Neural progenitor cell (in vitro differentiated cells): ENCODE measurements at regions not wholly inside any gene's neighbourhood (a gene's known extent, or its start where the extent isn't known, plus 50 kb on each side); places are given as distances from the start of the nearest gene placed in this dataset.

Experiments used
- DNase-seq: peaks from one replicate; pipeline ENCODE4 v3.0.0-alpha.2; 2016; ENCODE audit warnings: low spot score
- H2AFZ ChIP-seq: fragments of 200-600 bp; sonication (generic); replicated peaks from 2 replicates; pipeline ENCODE4 v1.6.1; 2016; ENCODE audit warnings: antibody characterized with exemption
- H3F3A ChIP-seq: fragments of 200-600 bp; sonication (generic); 2 replicates; pipeline ENCODE4 v1.6.1; 2016; ENCODE audit warnings: antibody characterized with exemption, low read depth
- H3K27ac ChIP-seq: fragments of 200-600 bp; sonication (generic); 2 replicates; pipeline ENCODE4 v1.5.1; 2016; ENCODE audit warnings: mild to moderate bottlenecking
- H3K27me3 ChIP-seq: fragments of 200-600 bp; sonication (generic); 2 replicates; pipeline ENCODE4 v1.6.1; 2016; ENCODE audit warnings: mild to moderate bottlenecking, moderate library complexity
- H3K36me3 ChIP-seq: fragments of 200-600 bp; sonication (generic); 2 replicates; pipeline ENCODE4 v1.5.1; 2016
- H3K4me1 ChIP-seq: fragments of 200-600 bp; sonication (generic); 2 replicates; pipeline ENCODE4 v1.6.1; 2016; ENCODE audit warnings: mixed run types
- H3K4me2 ChIP-seq: fragments of 200-600 bp; sonication (generic); 2 replicates; pipeline ENCODE4 v1.6.1; 2016
- H3K4me3 ChIP-seq: fragments of 200-600 bp; sonication (generic); 2 replicates; pipeline ENCODE4 v1.5.1; 2016
- H3K79me2 ChIP-seq: fragments of 200-600 bp; sonication (generic); 2 replicates; pipeline ENCODE4 v1.6.1; 2016; ENCODE audit warnings: low read depth
- H3K9ac ChIP-seq: fragments of 200-600 bp; sonication (generic); 2 replicates; pipeline ENCODE4 v1.6.1; 2016
- H3K9me3 ChIP-seq: fragments of 200-600 bp; sonication (generic); 2 replicates; pipeline ENCODE4 v1.5.1; 2016; ENCODE audit warnings: low read depth
- H4K20me1 ChIP-seq: fragments of 200-600 bp; sonication (generic); 2 replicates; pipeline ENCODE4 v1.6.1; 2016; ENCODE audit warnings: low read depth
- H3K27ac Mint-ChIP-seq: 3 replicates; pipeline ENCODE4 v1.8.0; 2021; ENCODE audit warnings: mixed read lengths
- H3K27me3 Mint-ChIP-seq: 2 replicates; pipeline ENCODE4 v1.8.0; 2022; ENCODE audit warnings: low read depth, mild to moderate bottlenecking, inconsistent platforms, moderate library complexity, mixed read lengths; ENCODE audit not compliant: insufficient read depth
- H3K36me3 Mint-ChIP-seq: 3 replicates; pipeline ENCODE4 v1.8.0; 2021; ENCODE audit warnings: mixed read lengths
- H3K4me1 Mint-ChIP-seq: 3 replicates; pipeline ENCODE4 v1.8.0; 2021; ENCODE audit warnings: mixed read lengths
- H3K4me3 Mint-ChIP-seq: 3 replicates; pipeline ENCODE4 v1.8.0; 2021; ENCODE audit warnings: mild to moderate bottlenecking, moderate library complexity, mixed read lengths
- H3K9me3 Mint-ChIP-seq: 3 replicates; pipeline ENCODE4 v1.8.0; 2020; ENCODE audit warnings: mixed read lengths
- EZH2 ChIP-seq: fragments of 200-600 bp; sonication (generic); IDR thresholded peaks from 2 replicates; pipeline ENCODE4 v1.6.1; 2017; ENCODE audit warnings: antibody characterized with exemption, mild to moderate bottlenecking, moderate library complexity
- EZH2phosphoT487 ChIP-seq: fragments of 200-600 bp; sonication (generic); IDR thresholded peaks from 2 replicates; pipeline ENCODE4 v1.6.1; 2017; ENCODE audit warnings: antibody characterized with exemption
- TF ChIP-seq, protein P1 (sequence below): fragments of 200-600 bp; sonication (generic); IDR thresholded peaks from 2 replicates; pipeline ENCODE4 v1.5.1; 2017; ENCODE audit warnings: antibody characterized with exemption, mild to moderate bottlenecking

DNA sequence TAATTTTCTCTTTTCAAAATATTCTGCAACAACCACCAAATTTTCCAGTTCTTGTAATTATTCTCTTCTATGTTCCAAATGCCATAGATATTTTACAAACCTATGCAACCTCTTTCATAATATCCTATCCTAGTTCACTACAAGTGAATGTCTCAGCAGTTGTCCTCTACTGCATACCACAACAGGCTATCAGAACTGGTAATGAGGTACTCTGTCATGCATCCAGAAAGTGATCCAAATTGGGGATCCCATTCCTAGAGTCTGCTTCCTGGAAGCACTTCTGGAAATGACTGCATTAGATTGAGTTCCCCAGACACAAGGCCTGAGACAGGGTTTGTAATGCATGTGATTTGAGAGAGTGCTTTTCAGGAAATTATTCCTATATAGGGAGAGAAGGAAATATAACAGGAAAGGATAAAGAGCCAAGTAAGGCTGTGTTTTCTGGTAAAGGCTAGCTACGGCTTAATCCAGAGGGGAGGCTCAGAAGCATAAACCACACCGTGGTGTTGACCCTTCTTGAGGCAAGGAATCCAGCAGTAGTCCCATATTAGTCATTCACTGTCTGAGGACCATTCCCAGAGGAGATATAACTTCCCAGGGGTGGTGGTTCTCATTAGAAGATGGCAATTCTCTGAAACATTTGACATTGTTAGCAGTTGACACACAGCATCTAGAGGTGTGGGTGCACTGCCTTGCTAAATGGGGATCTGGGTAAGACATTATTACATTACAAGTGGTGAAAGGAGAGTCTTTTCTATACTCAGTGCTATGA lies 80.3 kb upstream of the FST start:
- no peaks in the 10 kb centered on the region for H3K36me3 ChIP-seq
- H4K20me1 ChIP-seq: no peaks in the 10 kb centered on the region
- H3K9me3 Mint-ChIP-seq: no peaks in the 10 kb centered on the region
- no peaks in the 10 kb centered on the region for H3K4me1 ChIP-seq
- H3K9ac ChIP-seq: no peak overlapping the region
- no peaks in the 10 kb centered on the region for H3K27me3 Mint-ChIP-seq
- H3K36me3 Mint-ChIP-seq: no peaks in the 10 kb centered on the region
- no peak overlapping the region for H3K4me3 ChIP-seq
- no peak overlapping the region for H3K4me2 ChIP-seq
- no peak overlapping the region for H3K27ac ChIP-seq
- DNase-seq: no peak
- H2AFZ ChIP-seq: no peak overlapping the region
- H3K4me3 Mint-ChIP-seq: no peak overlapping the region
- no peaks in the 10 kb centered on the region for H3K27me3 ChIP-seq
- H3K27ac Mint-ChIP-seq: no peak overlapping the region
- no peaks in the 10 kb centered on the region for H3K4me1 Mint-ChIP-seq
- no peaks in the 10 kb centered on the region for H3F3A ChIP-seq
- no peaks in the 10 kb centered on the region for H3K79me2 ChIP-seq
- no peaks in the 10 kb centered on the region for H3K9me3 ChIP-seq
- TF ChIP-seq EZH2: no peak
- no peak for TF ChIP-seq EZH2phosphoT487
- TF ChIP-seq, protein P1, sequence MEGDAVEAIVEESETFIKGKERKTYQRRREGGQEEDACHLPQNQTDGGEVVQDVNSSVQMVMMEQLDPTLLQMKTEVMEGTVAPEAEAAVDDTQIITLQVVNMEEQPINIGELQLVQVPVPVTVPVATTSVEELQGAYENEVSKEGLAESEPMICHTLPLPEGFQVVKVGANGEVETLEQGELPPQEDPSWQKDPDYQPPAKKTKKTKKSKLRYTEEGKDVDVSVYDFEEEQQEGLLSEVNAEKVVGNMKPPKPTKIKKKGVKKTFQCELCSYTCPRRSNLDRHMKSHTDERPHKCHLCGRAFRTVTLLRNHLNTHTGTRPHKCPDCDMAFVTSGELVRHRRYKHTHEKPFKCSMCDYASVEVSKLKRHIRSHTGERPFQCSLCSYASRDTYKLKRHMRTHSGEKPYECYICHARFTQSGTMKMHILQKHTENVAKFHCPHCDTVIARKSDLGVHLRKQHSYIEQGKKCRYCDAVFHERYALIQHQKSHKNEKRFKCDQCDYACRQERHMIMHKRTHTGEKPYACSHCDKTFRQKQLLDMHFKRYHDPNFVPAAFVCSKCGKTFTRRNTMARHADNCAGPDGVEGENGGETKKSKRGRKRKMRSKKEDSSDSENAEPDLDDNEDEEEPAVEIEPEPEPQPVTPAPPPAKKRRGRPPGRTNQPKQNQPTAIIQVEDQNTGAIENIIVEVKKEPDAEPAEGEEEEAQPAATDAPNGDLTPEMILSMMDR: no peak

DNA sequence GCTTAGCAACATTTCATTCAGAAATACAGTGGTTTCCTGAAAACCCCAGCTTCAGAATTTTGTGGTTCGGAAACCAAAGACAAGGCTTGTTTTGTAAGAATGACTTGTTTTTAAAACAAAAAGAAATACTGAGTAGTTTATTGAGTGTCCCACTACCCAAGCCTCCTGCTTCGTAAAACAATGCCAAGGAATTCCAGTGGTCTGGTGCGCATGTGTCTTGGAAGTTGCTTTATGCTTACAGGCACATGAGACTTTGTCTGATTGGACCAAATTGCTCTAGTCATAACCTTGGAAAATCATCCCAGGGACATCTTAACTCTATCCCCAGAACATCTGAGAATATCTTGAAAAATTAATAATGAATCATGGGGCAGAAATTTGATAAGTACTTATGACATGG lies 77.1 kb upstream of the FST start:
- Mint-ChIP-seq H3K27me3 (no peaks in the 10 kb centered on the region), H3K27ac (no peak overlapping the region), H3K9me3 (no peaks in the 10 kb centered on the region), H3K4me1 (no peaks in the 10 kb centered on the region), H3K36me3 (no peaks in the 10 kb centered on the region), H3K4me3 (no peak overlapping the region)
- Histone ChIP-seq H3F3A (no peaks in the 10 kb centered on the region), H3K4me3 (no peak overlapping the region), H3K36me3 (no peaks in the 10 kb centered on the region), H3K4me1 (no peaks in the 10 kb centered on the region), H4K20me1 (no peaks in the 10 kb centered on the region), H3K27me3 (no peaks in the 10 kb centered on the region), H2AFZ (no peak overlapping the region), H3K79me2 (no peaks in the 10 kb centered on the region), H3K4me2 (no peak overlapping the region), H3K27ac (no peak overlapping the region), H3K9ac (no peak overlapping the region), H3K9me3 (no peaks in the 10 kb centered on the region)
- no peak for DNase-seq
- TF ChIP-seq EZH2: no peak
- no peak for TF ChIP-seq EZH2phosphoT487
- TF ChIP-seq, protein P1: no peak

DNA sequence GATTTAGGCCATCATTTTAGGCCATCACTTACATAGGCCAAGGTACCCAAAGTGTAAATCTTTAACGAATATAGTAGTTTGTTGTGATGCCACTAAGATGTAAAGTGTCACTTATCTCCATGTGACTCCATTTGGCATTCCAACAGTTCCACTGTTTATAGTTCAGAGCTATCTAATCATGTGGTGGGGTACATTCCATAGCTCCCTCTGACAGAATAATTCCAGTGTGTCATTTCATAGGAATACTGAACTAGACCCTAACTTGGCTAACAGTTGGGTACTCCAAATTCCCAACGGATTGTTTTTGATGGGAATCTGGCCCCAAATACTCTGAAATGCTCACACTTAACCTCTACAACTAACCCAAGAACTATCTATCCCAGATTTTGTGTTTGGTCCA lies 76.7 kb upstream of the FST start:
- Mint-ChIP-seq H3K27ac (no peak overlapping the region), H3K27me3 (no peaks in the 10 kb centered on the region), H3K4me1 (no peaks in the 10 kb centered on the region), H3K4me3 (no peak overlapping the region), H3K9me3 (no peaks in the 10 kb centered on the region), H3K36me3 (no peaks in the 10 kb centered on the region)
- Histone ChIP-seq H3K4me2 (no peak overlapping the region), H2AFZ (no peak overlapping the region), H4K20me1 (no peaks in the 10 kb centered on the region), H3K79me2 (no peaks in the 10 kb centered on the region), H3K27ac (no peak overlapping the region), H3K9me3 (no peaks in the 10 kb centered on the region), H3K4me3 (no peak overlapping the region), H3K36me3 (no peaks in the 10 kb centered on the region), H3K9ac (no peak overlapping the region), H3F3A (no peaks in the 10 kb centered on the region), H3K27me3 (no peaks in the 10 kb centered on the region), H3K4me1 (no peaks in the 10 kb centered on the region)
- DNase-seq: no peak
- TF ChIP-seq EZH2phosphoT487: no peak

DNA sequence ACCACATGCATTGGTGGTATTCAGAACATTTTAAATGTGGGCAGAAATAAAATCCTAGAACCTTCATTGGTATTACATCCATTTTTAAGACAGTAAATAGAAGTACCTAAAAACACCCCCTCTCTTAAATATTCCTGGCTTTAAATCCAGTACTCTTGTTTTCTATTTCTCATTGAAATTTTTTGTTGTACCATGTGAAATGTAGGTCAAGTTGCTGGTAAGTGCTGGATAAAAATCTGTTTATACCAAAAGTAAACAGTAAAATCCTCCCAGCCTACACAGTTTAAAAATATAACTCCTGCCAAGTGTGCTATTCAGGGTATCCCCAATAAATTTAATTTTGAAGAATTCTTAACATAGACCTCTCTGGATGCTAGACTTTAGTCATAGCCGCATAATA lies 75.0 kb upstream of the FST start:
- no peaks in the 10 kb centered on the region for H3K27me3 Mint-ChIP-seq
- H2AFZ ChIP-seq: no peak overlapping the region

More for the DNA sequence above, 75.0 kb upstream of the FST start:
- H3K27ac Mint-ChIP-seq: no peak overlapping the region
- H3K4me3 ChIP-seq: no peak overlapping the region
- DNase-seq: no peak
- no peaks in the 10 kb centered on the region for H4K20me1 ChIP-seq
- no peak overlapping the region for H3K27ac ChIP-seq
- no peaks in the 10 kb centered on the region for H3K36me3 Mint-ChIP-seq
- H3F3A ChIP-seq: no peaks in the 10 kb centered on the region
- TF ChIP-seq EZH2 (no peak), EZH2phosphoT487 (no peak)
- TF ChIP-seq, protein P1: no peak
- H3K4me1 ChIP-seq: no peaks in the 10 kb centered on the region
- H3K9ac ChIP-seq: no peak overlapping the region
- H3K36me3 ChIP-seq: no peaks in the 10 kb centered on the region
- no peaks in the 10 kb centered on the region for H3K9me3 ChIP-seq
- no peaks in the 10 kb centered on the region for H3K9me3 Mint-ChIP-seq
- no peak overlapping the region for H3K4me2 ChIP-seq
- no peak overlapping the region for H3K4me3 Mint-ChIP-seq
- no peaks in the 10 kb centered on the region for H3K79me2 ChIP-seq
- H3K27me3 ChIP-seq: no peaks in the 10 kb centered on the region
- H3K4me1 Mint-ChIP-seq: no peaks in the 10 kb centered on the region
